HG03095 (cell line): ENCODE measurements at regions not wholly inside any gene's neighbourhood (a gene's known extent, or its start where the extent isn't known, plus 50 kb on each side); places are given as distances from the start of the nearest gene placed in this dataset.
A peak's percentile ranks its signal among the peaks of the same experiment; 100 is the strongest.

Source experiments
- ATAC-seq: cut with Tn5 transposase; IDR thresholded peaks from one replicate; pipeline ENCODE4 v1.9.1; 2021; ENCODE audit warnings: moderate library complexity; ENCODE audit not compliant: unreplicated experiment

- ATAC-seq = no peak
These were observed 121.5 kb upstream of the EGLN3 start for GRCh38 chr14:34072401-34072800.

GRCh38 chr14:34070917-34071407 lies 120.1 kb upstream of the EGLN3 start:
- ATAC-seq = no peak

- ATAC-seq = no peak
These were observed 119.1 kb upstream of the EGLN3 start for GRCh38 chr14:34069854-34070582.

GRCh38 chr14:34067587-34067986 lies 116.7 kb upstream of the EGLN3 start:
- no peak for ATAC-seq

- no peak for ATAC-seq
These were observed 115.0 kb upstream of the EGLN3 start for GRCh38 chr14:34065690-34066391.

GRCh38 chr14:34065236-34065635 lies 114.4 kb upstream of the EGLN3 start:
- ATAC-seq = no peak

GRCh38 chr14:34064349-34064748 lies 113.5 kb upstream of the EGLN3 start:
- no peak for ATAC-seq

- no peak for ATAC-seq
These were observed 112.7 kb upstream of the EGLN3 start for GRCh38 chr14:34063470-34064164.

- ATAC-seq = no peak
These were observed 112.2 kb upstream of the EGLN3 start for GRCh38 chr14:34063042-34063441.

- ATAC-seq = no peak
These were observed 111.6 kb upstream of the EGLN3 start for GRCh38 chr14:34062353-34062973.

GRCh38 chr14:34060651-34060999 lies 109.8 kb upstream of the EGLN3 start:
- peak; percentile 9 for ATAC-seq

- ATAC-seq = peak; percentile 74
These were observed 109.2 kb upstream of the EGLN3 start for GRCh38 chr14:34059925-34060650.

GRCh38 chr14:34059037-34059924 lies 108.4 kb upstream of the EGLN3 start:
- no peak for ATAC-seq

- ATAC-seq = no peak
These were observed 107.6 kb upstream of the EGLN3 start for GRCh38 chr14:34058510-34058909.

GRCh38 chr14:34056046-34056445 lies 105.2 kb upstream of the EGLN3 start:
- no peak for ATAC-seq

- ATAC-seq = no peak
These were observed 104.5 kb upstream of the EGLN3 start for GRCh38 chr14:34055157-34055950.

GRCh38 chr14:34053666-34054065 lies 102.8 kb upstream of the EGLN3 start:
- no peak for ATAC-seq

- ATAC-seq = no peak
These were observed 101.8 kb upstream of the EGLN3 start for GRCh38 chr14:34052658-34053014.
